Keratinocyte (primary cell): ENCODE measurements at regions not wholly inside any gene's neighbourhood (a gene's known extent, or its start where the extent isn't known, plus 50 kb on each side); places are given as distances from the start of the nearest gene placed in this dataset.

Source experiments
- EZH2 ChIP-seq: IDR thresholded peaks from one replicate; pipeline ENCODE4 v1.6.1; 2012; ENCODE audit warnings: inconsistent platforms, mild to moderate bottlenecking, low read length, moderate library complexity
- TF ChIP-seq, protein P1 (sequence below), 3 experiments: IDR thresholded peaks in 1 of 3; conservative IDR thresholded peaks in 1 of 3; optimal IDR thresholded peaks in 1 of 3; 2 replicates in 2 of 3; 3 replicates in 1 of 3; pipeline versions ENCODE3 to v1.5.1; 2011; ENCODE audit warnings: low read length in 3 of 3, mild to moderate bottlenecking in 3 of 3, moderate library complexity in 2 of 3, control low read depth in 1 of 3, inconsistent platforms in 1 of 3; ENCODE audit not compliant: insufficient read depth in 2 of 3; ENCODE audit errors: extremely low read depth in 1 of 3

DNA sequence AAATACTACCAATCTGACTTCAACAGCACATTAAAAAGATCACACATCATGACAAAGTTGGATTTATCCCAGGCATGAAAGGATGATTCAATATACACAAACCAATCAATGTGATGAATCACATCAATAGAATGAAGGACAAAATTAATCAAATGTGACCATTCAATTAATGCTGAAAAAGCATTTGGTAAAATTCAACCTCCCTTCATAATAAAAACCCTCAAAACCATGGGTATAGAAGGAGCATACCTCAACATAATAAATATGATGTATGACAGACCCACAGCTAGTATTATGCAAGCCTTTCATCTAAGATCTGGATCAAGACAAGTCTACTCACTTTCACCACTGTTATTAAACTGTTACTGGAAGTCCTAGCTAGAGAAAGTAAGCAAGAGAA is 921.7 kb upstream of the RAG2 start:
- TF ChIP-seq, protein P1, sequence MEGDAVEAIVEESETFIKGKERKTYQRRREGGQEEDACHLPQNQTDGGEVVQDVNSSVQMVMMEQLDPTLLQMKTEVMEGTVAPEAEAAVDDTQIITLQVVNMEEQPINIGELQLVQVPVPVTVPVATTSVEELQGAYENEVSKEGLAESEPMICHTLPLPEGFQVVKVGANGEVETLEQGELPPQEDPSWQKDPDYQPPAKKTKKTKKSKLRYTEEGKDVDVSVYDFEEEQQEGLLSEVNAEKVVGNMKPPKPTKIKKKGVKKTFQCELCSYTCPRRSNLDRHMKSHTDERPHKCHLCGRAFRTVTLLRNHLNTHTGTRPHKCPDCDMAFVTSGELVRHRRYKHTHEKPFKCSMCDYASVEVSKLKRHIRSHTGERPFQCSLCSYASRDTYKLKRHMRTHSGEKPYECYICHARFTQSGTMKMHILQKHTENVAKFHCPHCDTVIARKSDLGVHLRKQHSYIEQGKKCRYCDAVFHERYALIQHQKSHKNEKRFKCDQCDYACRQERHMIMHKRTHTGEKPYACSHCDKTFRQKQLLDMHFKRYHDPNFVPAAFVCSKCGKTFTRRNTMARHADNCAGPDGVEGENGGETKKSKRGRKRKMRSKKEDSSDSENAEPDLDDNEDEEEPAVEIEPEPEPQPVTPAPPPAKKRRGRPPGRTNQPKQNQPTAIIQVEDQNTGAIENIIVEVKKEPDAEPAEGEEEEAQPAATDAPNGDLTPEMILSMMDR (optimal IDR thresholded peaks at IDR 0.05 in 1 of 3, IDR thresholded peaks at IDR 0.05 in 1 of 3, conservative IDR thresholded peaks at IDR 0.05 in 1 of 3; ENCODE audit: extremely low read depth in 1 of 3, insufficient read depth in 2 of 3, low read length in 3 of 3) = no peak
- TF ChIP-seq EZH2 = no peak
